HG03439 (cell line): ENCODE measurements at regions not wholly inside any gene's neighbourhood (a gene's known extent, or its start where the extent isn't known, plus 50 kb on each side); places are given as distances from the start of the nearest gene placed in this dataset.
"Not testable (repeated sequence)": the region's sequence is repeated elsewhere in the genome, so short reads cannot be mapped to it uniquely, and the experiment has no call there.

Source experiments
- ATAC-seq: cut with Tn5 transposase; IDR thresholded peaks from one replicate; pipeline ENCODE4 v1.9.1; 2021; ENCODE audit warnings: mild to moderate bottlenecking, moderate library complexity; ENCODE audit not compliant: unreplicated experiment

DNA sequence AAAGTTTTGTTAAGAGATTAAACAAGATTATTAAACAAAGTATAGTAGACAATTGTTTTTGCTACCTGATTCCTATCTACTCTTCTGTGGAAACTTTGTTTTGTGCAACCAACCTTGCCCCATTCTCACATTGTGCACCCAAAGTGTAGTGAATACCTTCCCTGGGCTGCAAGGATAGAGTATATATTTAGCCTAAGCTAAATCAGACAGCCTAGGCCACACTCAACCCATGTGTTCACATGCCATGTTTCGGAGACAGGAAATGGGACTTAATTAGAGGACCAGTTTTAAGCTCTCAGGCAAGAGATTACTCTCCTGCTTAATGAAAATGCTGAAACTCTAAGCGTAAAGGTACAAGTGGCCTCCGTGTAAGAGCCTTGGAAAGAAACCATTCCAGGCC lies 734.9 kb upstream of the USP15 start:
- ATAC-seq, result no peak

DNA sequence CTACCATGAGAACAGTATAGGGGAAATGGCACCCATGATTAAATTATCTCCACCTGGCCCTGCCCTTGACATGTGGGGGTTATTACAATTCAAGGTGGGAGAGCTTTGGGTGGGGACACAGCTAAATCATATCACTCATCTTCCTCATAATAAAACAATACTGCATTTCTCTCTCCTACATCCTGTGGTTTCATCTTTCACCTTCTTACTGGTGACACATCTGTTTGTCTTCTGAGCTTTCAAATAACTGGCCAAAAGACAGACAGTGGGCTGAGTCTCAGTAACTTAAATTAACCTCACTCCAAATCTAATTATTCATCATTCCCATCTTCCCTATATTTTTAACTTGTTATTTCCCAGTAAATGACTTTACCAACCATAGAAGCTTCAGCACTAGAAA lies 729.7 kb upstream of the USP15 start:
- no peak for ATAC-seq

DNA sequence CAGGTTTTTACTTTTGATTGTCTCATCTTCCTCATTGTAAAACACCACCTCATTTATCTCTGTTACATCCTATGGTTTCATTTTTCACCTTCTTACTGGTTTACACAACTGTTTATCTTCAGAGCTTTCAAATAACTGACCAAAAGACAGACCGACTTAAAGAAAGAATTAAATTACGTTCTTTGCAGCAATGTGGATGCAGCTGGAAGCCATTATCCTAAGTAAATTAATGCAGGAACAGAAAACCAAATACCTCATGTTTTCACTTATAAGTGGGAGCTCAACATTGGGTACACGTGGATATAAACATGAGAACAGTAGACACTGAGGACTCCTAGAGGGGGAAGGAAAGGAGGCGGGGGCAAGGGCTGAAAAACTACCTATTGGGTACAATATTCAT lies 729.0 kb upstream of the USP15 start:
- no peak for ATAC-seq

DNA sequence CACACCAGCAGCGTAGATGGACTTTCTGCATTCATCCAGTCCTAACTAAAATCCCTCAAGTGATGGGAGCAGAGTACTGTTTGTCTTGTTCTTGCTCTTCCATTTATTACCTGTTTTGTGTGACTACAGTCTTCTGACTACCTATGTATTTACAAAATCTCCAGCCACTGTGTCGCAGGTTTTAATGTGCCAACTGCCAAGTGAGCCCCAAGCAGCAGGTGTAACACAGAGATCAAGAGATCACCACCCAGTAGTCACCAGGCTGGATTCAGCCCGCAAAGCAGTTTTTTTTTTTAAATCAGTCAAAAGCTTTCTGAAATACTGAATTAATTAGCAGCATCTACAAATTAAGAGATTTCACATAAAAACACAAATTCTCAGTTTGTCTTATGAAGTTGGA lies 724.1 kb upstream of the USP15 start:
- ATAC-seq, result no peak

DNA sequence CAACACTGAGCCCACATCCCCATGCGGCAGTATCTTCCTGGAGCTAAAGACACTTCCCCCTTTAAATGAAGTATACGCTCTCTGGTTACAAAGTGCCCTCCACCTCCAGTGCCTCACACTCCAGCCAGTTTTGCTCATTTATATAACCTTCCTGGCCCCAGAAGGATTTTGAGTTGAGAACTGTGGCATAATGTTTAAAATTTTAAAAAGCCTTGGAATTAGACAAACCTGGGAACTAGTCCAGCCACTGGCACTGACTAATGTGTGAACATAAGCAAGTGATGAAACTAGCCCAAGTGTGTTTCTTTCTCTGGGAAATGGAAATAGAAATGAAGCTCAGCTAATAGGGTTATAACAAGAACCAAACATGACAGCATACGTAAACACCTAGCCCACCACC lies 723.7 kb upstream of the USP15 start:
- ATAC-seq, result no peak

DNA sequence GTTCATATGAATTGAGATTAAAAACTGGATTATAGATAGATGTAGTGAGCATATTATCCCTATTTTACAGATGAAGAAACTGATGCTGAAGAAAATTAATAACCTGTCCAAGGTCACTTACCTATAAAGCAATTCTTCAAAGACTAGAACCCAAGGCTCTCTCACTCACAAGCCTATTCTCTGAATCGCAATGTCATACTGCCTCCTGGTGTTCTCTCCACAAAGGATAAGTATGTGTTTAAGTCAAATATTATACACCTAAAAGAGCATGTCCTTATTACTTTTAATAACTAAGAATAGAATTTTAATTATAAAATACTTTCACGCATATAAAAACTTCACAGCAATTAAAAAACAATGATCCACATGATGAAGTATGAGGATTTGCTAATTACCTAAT lies 721.3 kb upstream of the USP15 start:
- no peak for ATAC-seq

DNA sequence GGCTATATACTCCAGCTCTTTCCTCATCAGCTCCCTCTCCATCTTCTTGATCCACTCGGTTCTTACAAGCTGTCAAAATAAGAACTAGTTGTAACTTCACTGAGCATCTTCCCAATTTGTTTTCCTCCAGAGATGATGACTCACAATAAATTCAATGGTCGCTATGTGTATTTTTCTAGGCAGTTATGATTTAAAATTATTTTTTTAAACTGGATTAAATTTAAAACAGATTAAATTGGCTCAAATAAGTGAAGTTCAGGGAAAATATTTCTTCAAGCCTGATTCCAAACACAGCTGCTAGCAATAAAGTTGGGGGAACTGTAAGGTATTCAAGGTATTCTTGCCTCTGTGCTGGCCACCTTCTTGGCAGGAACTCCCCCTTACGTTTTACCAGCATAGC lies 717.7 kb upstream of the USP15 start:
- no peak for ATAC-seq

DNA sequence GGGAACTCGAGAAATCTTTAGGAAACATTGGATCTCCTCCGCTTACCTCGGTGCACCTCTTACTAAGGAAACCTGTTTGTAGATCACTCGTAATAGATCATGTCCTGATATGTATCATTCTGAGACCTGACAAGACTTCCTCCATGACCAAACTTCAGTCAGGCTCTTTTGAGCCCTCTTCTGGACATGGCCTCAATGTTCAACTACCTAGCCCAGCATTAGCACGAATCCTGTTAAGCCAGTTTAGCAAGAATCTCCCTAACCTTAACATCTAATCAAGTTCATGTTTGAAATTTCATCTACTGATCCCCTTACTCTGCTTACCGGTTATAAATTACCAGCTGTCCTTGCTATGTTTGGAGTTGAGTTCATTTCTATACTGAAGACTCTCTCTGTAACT lies 713.9 kb upstream of the USP15 start:
- ATAC-seq, result no peak

DNA sequence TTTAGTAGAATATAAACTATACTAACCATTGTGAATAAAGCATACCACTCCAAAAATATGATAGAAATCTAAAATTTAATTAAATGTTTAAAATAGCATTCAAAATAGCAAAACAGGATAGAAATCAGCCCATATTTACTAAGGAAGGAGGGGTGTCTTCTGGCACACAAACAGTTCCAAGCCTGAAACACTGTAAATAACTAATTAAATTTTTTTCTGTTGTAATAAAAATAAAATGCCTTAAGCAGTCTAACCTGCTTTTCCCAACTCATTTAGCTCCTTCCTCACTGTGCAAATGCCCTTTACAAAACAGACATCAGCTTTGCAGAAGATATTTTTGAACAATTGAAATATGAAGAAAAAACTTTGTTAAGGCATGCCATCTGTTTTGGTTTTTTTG lies 707.1 kb upstream of the USP15 start:
- no peak for ATAC-seq

DNA sequence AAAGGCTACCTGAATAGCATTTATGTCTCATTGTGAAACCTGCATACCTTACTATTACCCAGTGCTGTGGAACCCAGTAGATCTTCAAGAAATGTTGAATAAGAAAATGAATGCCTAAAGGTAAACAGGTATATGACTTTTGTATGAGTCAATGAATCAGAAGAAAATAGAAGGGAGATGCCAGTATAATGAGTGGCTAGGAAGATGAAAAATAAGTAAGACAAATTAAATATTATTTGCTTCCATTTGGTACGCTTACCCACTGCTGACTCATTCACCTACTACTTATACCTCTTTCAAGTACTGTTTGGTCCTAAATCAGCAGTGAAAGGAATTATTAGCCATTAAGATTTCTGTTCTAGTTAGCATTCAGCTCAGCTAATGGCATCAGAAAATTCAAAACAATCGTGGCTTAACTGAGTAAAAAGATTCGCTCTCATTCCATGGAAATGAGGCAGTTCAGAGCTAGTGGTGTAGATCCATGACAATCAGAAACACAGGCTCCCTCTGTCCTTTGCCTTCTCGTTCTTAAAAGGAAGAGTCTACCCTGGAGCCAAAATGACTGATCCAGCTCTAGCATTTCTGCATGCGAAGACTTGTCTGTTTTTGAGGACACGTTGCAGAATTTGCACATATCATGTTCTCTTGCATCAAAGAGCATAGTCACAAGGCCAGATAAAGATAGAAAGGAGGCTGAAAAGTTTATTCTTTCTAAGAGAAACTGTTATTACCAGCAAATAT lies 705.8 kb upstream of the USP15 start:
- ATAC-seq, result no peak

DNA sequence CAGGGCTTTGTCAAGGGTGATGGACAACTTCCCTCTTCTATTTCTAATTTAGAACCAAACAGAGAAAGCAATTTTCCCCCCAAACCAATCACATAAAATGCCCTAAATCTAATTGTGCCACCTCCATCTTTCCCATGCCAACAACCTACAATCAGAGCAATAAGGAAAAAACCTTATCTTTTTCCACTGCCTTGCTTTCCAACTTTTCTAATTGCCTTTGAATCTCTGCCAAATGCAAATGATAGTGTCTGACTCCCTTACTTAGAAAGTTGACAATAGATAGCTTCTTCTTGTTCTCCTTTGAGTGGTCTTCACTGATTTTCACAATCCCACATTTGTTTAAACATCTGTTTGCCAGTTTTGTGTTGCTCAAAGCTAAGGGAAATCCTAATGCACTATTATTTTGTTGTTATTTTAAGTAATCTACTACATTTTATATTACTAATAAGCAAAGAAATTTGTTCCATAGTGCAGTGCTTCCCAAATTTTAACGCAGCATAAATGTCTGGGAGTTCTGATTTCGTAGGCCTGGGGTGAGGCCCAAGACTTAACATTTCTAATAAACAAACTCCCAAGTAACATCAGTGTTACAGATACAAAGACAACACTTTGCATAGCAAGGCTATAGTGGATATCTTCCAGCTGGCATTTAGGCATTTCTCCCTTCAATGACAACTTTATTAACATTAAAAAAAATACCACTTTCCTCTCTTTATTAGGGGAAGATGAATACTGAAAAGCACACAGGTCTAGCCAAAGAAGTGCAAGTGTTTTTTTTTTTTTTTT lies 696.3 kb upstream of the USP15 start:
- no peak for ATAC-seq

DNA sequence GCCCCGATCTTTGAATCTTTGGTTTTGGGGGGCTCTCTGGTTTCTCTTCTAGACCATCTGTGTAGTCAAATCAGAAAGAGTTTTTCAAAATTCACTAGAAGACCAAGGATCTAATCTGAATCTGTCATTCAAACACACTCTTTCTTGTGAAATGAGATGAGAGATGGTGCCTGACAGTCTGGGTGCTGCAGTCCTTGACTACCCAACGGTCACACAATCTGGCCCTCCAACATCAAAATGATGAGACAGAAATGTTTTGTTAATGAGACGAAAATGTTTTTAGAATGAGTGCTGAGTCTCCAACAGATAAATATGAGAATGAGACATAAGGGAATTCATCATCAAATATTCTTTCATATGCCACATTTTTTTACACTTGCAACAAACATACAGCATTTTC lies 695.7 kb upstream of the USP15 start:
- no peak for ATAC-seq

DNA sequence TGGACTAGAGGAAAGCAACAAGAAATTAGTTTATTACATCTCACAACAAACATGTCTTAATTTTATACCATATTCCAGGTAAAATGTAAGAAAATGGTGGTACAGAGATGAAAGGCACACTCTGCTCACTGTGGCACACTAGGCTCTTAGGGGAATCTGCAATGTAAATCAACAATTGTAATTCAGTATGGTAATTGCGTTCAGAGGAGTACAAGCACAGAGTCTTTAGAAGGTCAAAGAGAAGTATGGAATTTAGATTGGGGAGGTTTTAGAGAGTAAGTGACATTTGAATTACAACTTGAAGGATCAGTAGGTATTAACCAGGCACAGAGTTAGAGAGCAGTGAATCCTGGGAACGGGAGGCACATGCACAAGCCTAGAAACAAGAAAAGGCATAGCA lies 694.0 kb upstream of the USP15 start:
- ATAC-seq, result no peak

DNA sequence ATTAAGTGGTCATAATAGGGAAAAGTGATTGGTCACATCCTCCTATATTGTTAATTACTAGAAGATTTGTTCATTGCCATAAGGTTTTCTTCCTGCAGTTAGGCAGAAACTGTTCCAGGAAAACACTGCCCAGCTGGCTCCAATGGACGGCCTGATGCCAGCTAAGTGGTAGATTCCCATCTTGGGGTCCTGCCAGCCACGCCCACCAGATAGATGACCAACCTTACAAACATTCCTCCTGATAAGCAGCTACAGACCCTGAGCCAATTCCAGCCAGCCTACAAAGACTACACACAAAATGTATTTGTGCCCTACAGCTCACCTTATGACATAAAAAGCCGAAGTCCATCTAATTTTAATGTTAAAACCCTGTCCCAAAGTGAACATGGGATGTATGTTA lies 685.9 kb upstream of the USP15 start:
- no peak for ATAC-seq

DNA sequence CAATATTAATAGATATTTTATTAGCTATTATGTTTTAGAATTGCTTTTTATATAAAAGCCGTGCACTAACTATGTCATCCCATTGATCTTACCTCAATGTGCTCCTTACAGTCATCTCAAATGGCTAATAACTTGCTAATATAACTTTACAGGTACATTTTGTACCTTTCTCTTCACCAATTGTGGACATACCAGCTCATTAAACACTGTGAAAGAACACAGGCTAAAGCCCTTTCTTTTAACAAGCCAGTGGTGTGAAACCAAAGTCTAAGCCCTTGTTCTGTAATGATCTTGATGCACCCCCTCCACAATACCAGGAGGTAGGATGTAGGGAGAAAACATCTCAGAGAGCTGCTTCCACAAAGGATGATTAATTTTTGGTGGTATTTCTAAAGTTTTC lies 675.3 kb upstream of the USP15 start:
- no peak for ATAC-seq

DNA sequence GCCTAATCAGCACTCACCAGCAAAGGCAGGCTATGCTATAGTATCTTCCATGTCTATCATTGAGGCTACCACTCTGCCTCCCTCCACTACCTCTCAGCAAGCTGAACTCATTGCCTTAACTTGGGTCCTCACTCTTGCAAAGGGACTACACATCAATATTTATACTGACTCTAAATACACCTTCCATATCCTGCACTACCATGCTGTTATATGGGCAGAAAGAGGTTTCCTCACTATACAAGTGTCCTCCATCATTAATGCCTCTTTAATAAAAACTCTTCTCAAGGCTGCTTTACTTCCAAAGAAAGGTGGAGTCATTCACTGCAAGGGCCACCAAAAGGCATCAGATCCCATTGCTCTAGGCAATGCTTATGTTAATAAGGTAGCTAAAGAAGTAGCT lies 669.3 kb upstream of the USP15 start:
- not testable (repeated sequence) for ATAC-seq

DNA sequence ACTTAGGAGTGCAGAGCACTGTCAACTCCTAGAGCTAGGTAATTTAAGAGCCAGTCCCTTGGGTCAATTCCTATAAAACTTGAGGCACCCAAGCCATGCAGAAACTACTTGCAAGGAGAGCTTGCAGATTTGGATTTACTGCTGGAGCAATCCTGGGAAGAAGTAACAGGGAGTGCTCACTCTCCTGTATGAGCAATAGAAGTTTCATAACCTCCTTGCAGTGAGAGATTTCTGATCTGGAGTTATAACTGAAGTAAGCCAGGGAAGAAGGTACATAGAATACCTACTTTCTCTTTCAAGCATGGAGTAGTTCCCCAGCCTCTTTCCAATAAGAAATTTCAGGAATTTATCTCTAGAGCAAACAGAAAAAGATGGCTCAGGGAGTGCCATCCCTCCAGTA lies 650.1 kb upstream of the USP15 start:
- no peak for ATAC-seq

DNA sequence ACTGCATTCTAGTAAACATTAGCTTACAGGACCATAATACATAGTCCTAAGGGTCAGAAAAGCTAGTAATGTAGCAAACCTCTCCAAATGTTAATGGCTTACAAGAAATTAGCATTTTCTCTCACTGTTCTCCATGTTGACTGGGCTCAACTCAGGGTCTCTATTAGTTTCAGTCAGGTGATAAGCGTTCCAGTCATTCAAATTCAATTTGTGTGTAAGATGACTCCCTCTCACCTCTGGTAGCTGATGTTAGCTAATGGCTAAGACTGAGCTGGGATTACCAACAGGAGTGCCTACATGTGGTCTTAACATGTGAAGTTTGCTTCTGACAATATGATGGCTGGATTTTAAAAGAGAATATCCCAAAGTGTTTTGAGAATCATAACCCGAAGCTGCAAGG lies 630.5 kb upstream of the USP15 start:
- no peak for ATAC-seq

DNA sequence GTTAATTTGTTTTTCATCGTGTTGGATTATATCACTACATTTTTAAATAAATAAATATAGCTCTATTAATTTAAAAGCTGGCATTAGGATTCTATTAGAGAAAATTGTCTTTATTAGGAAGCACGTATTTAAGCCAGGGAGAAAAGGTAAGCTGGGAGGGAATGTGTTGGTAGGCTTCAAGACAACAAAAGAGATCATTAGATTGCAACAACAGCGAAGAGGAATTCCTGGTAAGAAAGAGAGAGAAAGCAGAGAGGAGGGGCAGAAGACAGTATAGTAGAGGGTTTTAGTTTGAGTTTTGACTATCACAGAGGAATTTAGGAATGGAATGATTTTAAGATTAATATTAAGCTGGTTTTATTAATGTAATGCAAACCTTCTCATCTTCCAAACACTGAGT lies 613.6 kb upstream of the USP15 start:
- no peak for ATAC-seq

DNA sequence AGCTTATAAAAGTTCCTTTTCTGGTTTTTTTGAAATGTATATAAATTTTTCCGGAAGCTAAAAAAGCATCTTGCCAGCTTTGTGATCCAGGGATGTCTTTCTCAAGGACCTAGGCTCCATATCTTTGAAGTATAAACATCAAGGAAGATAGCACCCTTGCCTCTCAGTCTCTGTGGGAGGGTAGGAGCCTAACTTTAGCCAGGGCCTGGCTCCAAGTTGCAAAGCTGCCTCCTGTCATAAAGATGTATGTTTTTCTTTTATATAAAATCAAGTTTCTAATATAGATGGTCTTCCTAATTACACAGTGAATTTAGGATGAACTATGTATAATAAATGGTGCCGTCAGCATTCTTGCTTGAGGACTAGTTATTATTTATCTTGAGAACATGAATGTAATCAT lies 612.6 kb upstream of the USP15 start:
- ATAC-seq, result no peak

DNA sequence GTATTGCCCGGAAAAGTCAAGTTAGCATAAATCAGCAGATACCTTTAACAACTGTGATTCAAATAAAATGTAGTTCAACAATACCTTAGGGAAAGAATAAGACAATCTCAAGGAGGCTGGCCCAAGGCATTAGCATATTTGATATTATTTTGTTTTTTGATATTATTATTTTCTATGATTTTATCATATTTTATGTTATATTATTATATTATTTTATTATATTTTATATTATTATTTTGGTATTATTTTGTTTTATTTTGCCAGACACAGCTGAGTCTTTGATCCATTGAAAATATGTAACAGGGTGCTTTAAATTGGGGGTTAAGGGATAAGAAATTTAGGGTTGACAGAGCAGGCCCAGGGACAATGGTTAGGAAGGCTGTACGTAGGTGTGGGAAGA lies 607.9 kb upstream of the USP15 start:
- no peak for ATAC-seq

DNA sequence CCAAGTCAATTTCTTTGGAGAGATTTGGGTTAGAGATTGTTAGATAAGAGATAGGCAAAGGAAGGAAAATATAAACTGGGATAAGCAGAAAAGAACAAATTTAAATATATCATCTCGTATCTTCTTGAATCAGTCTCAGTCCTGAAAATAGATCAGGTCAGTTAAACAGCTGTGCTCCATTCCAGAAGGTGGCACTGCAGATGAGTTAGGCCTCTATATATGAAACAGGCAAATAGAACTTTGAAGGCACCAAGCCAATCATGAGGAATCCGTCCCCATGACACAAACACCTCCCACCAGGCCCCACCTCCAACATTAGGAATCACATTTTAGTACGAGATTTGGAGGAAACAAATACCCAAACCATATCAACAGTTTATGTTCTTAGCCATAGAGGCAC lies 605.5 kb upstream of the USP15 start:
- no peak for ATAC-seq

DNA sequence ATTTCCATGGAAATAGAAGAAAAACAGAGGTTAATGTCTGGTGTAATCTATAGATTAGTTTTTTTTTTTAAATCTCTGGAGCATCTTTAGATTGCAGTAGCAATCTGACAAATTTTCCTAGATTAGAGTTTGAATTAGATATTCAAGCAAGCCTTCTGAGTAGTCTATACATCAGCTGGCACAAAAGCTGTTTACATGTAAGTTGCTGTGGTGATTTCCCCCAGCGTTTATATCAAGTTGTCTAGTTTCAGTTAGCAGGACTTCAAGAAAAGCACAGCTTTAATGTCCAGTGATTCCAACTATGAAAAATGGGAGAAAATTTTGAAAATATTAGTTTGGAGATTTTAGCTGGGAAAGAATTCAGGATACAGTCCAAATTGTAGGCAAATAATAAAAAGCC lies 605.0 kb upstream of the USP15 start:
- ATAC-seq, result no peak
